GM18909 (cell line): ENCODE measurements at regions not wholly inside any gene's neighbourhood (a gene's known extent, or its start where the extent isn't known, plus 50 kb on each side); places are given as distances from the start of the nearest gene placed in this dataset.

Experiments used
- ATAC-seq: cut with Tn5 transposase; IDR thresholded peaks from one replicate; pipeline ENCODE4 v1.9.1; 2021; ENCODE audit warnings: mild to moderate bottlenecking; ENCODE audit not compliant: unreplicated experiment, poor library complexity

DNA sequence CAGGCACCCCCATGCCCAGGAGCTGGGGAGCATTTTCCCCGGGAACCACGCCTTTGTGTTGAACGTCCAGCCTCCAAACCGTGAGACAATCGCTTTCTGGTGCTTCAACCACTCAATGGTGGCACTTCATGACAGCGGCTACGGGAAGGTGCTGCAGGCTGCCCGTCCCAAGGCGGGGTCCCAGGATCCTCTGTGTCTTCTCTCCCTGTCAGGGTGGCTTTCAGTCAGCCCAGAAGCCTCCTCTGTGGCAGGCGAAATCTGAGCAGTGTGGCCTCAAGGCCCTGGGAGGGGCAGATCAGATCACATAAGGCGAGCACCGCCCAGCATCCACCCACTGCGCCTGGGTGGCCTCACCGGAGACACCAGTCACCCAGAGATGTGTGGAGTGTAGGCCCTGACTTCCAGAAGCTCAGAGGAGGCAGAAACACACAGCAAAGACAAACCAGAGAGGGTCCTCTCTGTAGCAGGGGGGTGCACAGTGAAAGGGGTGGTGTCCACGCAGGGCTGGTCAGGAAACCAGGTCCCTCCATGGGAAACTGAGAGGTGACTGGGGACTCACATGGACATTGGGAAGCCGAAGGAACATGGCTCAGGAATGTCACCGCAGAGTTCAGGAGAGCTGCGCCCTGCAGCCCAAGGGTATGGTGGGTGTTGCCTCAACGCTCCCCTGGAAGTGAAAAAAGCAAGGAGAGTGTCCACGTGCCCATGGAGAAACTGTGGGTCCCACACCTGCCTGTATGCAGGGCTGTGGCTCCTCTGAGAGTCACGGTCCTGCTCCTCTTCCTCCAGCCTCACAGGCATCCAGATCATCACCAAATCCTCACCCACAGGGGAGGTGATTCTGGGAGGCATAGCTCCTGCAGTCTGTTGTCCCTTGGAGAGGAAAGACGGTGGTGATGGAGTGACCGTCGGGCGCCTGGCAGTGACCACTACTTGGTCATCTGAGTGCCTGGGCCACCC lies 1420.7 kb downstream of the TBC1D22A start:
- no peak for ATAC-seq

DNA sequence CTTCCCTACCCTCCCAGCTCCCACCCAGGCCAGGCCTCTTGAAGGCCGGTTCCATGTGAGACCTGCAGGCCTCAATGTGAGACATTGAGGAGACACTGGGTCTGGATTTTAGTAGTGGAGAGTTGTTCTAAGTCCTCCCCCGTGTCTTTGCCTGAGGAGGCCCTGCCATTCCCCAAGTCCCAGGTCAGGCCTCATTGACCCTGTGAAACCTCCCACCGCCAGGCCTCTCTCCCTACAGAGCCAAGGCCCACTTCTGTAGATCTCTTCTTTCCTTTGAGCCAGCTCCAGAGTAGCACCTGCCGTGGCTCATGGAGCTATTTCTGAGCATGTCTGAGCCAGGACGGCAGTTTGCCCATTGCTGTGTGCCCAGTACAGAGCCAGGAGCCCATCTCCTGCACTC lies 1419.6 kb downstream of the TBC1D22A start:
- ATAC-seq = no peak

DNA sequence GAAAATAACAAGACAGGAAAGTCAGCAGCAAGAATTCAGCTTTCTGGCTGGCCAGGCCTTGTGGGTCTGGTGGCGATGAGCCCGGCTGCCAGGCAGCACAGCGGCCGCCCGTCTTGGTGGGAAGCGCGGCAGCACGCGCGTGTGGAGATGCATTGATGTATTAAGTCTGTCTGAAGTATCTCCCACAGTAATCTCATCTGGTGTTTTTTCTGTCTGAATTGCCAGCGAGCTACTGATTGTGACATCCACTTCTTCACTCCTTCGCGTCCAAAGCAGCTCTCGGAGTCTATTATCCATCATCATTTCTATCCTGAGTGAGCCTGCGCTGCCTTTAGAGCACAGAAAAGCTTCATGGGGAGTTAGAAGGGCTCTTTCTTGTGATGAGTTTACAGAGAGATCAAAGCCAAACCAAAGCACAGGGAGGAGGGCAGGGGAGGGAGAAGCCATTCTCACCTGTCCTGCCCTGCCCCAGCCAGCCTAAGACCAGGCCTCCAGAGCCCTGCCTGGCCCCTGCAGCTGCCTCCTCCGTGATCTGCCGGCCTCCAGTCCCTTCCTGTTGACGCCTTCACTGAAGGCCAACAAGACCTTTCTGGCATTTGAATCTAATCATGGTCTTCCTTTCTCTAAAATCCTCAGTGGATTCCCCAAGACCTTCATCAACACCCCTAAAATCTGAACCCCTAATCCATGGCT lies 1419.0 kb downstream of the TBC1D22A start:
- ATAC-seq = no peak

DNA sequence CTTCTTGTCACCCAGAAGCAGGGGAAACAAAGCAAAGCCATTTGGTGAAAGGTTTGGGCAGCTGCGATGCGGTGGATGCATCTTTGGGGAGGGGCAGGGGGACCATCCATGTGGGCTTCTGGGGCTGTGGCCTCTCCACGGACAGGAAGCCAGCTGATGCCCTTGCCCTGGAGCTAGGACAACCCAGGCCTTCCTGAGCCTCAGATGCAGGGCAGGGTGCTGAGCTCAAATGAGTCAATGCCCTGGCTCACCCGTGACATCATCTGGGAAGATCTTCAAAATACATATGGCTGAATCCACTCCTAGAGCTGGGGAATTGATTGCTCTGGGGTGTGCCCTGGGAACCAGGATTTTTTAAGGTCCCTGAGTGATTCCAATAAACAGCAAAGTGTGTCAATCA lies 1418.2 kb downstream of the TBC1D22A start:
- no peak for ATAC-seq

DNA sequence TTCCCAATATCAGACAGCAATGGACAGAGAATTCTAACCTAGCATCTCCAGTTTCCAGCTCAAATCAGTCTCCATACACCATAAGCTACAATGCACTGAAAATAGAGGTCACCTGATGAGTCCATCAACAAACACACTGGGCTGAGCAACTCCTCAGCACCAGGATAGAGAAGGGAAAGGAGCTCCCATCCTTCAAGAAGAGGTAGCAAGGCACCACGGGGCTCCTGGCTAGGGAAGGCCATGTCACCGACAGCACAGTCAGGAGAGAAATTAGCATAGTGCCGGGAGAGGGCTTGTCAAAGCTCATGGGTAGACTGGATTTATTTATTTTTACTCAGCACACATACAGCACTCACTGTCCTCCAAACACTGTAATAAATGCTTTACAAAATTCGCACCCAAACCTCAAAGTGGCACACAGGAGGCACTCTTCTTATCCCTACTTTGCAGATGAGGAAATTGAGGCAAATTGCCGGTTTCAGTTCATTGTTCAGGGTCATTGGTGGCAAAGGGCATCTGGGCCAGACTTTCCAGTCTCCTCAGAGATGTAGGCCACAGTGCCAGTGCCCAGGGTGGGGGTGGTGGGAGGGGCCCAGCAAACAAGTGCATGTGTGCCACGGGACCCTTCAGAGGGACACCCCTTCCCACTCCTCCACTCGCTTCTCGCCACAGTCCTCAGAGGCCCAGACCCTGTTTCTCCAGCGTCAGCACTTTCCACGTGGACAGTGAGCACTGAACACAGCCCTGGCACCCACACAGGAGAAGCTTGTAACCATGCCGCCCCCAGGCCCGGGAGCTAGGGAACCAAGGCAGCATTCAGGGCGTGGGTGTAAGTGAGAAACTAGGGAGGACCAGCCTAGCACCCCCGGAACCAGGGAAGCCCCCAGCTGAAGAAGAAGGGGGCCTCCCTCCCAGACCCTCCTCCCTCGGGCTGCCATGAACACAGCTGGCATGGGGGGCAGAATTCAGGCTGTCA lies 1417.4 kb downstream of the TBC1D22A start:
- no peak for ATAC-seq

DNA sequence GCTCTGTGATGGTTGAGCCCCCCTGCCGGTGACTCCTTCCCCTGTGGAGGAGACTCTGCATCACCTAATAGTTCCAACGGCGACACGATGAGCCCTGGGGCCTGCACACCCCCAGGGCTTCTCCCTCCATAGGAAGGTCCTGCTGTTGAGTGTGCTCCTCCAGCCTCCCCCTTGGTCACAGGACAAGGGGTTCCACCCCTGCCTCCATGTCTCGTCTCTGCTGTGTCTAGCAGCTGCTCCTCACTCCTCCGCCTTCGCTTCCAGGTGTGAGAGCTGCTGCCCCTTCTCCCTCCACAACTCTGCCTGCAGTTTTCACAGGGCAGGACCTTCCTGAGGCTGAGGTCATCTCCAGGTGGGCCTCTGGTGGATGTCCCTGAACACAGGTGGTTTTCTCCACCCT lies 1416.1 kb downstream of the TBC1D22A start:
- ATAC-seq = no peak

DNA sequence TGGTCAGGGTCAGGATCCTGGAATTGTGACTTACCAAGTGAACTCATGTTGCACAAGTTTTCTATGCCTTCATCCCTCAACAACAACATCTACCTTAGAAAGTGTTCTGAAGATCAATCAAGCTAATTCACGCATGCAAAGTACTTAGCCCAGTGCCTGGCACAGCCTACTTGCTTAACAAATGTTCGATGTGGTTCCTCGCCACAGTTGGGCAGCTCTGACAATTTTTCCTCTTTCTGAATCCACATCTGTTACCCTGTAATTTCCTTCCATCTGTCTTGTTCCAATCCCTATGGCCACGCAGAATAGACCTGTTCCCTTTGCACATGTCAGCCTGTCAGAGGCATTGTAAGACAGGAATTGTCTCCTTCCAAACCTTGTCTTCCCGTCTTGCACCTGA lies 1415.2 kb downstream of the TBC1D22A start:
- no peak for ATAC-seq

DNA sequence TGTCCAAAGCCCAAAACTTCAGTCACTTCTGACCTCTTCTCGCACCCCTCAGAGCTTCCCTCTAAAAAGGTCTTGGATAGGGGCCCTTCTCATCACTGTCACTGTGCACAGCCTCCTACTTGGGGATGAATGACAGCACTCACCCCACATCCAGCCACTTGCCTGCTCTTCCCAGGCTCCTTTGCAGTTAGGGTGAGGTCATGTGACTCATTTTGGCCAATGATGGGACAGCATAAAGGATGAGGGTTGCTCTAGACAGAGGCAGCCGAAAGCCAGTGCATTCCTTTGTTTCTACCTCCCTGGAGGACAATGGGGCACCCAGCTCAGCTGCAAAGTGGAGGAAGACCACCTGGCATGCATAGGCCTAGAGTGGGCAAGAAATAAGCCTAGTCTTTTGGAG lies 1413.3 kb downstream of the TBC1D22A start:
- no peak for ATAC-seq

DNA sequence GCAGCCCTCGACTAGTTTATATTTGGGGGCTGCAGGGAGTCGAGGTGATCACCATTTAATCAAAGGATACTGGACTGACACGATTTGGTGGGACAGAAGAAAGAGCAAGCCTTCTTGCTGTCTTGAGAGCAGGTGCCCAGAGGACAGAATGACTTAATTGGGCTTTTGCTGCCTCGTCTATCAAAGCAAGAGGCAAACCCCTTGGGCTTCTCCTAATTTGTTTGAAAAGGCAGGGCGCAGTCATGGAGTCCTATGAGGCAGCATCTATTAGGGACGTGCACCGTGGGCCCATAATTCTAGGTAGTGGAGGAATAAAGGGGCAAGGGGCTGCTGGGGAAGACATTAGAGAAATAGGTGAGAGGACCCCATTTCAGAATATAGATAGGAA lies 1411.3 kb downstream of the TBC1D22A start:
- ATAC-seq = no peak

DNA sequence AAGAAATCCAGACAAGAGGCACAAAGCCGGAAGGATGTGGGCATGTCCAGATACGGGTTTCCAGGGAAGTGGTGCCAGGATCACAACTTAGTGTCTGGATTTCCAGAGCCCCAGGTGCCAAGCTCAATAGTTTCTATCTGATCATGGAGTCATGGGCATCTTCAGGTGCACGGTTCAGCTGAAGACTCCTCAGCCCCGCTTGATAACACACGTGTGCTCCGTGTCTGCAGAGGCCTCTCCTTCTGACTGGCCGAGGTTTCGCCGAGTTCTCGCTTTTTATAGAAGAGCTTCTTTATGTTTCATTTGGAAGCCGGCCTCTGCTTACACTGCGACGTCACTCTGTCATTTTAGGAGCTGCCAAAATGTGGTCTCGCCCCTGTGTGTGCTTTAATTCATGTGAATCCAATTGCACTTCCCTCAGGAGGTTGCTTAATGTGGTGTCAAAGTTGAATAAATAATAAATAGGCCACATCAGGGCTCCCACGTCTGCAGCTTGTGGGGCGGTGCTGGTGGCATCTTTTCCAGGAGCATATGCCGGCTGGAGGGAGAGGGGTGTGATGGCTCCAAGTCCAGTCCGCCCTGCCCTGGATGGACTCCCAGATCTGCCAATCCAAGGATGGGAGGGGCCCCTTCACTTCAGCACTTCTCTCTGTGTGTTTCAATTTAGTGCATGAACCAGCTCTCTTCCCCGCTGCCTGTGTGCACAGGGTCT lies 1410.8 kb downstream of the TBC1D22A start:
- no peak for ATAC-seq

DNA sequence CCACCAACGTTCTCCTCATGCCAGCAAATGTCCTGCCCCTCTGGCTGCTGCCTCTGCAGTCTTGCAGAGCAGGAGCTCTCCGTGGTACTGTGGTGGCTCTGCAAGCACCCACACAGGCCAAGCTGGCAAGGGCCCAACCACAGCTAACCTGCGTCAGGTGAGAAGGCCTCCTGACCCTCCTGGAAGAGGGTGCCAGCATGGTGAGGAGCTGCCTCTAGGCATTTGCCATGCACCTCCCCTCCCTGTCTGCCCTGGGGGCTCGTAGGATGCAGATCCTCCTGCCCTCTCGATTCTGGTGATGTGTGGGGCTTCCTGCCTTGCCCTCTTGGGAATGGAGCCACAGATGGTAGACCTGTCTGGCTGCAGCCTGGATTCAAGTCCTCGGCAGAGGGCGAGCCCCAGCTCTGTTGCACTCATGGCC lies 1408.8 kb downstream of the TBC1D22A start:
- no peak for ATAC-seq

DNA sequence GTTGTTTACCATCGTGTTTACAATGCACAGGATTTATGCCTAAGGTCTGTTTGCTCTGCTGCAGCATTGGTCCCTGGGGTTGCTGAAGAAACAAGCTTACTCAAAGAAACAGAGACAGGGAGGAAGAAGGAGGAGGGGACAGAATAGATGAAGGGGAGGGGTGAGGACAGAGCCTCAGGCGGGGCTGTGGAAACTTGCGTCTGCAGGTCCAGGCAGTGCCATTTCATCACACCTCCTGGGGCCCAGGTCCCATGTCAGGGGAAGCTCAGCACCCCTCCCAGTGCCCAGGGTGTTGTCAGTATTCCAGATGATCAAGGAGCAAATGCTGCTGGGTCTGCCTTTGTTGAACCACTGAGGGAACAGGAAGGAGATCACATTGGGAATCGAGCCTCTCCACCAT lies 1406.8 kb downstream of the TBC1D22A start:
- no peak for ATAC-seq

DNA sequence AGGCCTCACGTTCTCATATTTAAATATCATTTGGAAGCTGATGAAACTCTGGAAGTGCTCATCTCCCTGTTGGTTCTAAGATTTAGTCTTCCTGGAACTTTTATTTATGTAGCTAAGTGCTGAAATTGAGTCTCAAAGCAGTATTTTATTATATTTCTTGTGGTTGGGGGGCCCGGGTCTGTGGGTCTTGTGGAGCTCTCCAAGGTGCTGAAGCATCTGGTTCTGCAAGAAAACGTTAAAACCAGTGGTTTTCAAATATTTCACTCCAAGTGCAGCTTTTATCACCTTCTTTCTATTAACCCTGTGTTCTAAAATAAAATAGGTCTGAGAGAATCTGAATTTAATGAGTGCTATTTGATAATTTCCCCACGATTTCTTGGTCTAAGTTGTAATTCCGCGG lies 1404.8 kb downstream of the TBC1D22A start:
- no peak for ATAC-seq

DNA sequence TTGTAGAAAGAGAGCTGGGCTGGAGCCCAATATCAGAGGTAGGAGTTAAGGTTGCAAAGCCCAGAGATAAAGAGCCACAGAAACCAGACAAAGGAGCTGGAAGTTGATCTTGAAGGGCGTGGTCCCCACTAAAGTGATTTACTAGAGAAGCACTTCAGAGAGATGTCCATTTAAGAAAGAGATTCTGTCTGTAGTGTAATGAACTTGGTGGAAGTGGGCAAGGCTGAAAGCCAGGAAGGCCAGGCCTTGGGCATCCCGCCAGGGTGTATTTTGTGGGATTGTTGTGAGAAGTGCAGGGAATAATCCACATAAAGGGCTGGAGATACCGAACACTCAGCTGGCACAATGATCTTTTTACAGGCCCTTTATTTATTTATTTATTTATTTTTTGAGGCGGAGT lies 1398.8 kb downstream of the TBC1D22A start:
- ATAC-seq = no peak

DNA sequence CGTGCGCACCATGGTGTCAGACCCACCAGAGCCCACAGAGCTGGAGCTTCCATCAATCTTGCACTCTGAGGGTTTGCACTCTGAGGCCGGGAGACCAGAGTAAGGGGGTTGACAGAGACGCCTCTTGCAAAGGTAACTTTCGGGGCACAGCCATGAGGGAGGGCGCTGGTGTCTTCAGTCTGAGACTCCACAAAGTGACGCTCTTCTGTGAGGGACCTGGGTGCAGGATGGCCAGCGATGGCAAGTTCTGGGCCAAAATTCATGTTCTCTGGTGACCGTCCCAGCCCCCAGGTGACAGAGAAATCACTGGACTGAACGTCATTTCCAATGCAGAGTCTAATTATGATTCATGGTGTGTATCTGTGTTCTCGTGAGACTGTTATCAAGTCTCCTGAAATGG lies 1395.2 kb downstream of the TBC1D22A start:
- ATAC-seq = no peak

DNA sequence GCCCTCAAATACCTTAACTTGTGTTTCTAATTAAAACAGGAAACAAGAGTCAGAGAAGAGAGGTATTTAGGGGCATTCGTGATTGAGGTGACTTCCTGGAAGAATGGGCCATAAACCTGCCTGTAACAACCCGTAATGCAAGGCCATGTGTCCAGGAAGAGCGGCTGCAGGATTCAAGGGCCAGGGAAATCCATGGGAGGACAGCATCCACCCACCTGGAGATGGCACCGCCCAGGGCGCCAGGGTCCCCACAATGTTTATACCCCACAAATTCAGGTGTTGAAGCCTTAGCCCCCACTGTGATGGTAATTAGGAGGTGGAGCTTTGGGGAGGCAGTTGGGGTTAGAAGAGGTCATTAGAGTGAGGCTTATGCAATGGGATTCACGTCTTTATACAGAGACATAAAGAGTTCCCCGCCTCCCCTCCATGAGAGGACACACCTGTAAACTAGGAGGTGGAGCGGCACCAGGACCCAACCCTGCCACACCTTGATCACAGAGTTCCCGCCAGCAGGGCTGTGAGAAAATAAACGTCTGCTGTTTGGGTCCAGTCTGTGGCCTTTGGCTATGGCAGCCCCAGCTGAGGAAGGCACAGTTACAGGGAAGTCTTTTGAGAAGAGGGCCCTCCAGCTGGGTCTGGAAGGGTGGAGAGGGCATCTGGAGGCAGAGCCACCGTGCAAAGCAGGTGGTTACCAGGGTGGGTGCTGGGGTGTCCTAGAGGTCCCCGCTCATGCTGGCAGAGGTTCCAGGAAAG lies 1394.3 kb downstream of the TBC1D22A start:
- no peak for ATAC-seq

DNA sequence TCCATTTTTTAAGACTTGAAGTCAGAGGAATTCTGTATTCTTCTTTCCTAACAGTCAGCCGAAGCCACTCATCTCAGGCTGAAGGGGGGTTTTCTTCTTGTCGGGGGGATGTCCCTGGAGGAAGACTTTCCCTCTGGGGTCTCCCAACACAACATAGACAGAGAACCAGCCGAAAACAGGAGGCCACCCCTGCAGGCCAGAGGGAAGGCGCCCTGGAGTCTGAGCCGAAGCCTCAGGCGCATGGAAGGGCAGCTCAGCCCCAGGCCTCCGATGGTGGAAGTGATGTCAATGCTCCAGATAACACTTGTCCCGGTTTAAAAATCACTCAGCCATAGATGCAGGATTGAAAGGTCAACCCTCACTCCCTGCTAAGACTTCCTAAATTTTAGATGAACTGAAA lies 1393.0 kb downstream of the TBC1D22A start:
- ATAC-seq = no peak

DNA sequence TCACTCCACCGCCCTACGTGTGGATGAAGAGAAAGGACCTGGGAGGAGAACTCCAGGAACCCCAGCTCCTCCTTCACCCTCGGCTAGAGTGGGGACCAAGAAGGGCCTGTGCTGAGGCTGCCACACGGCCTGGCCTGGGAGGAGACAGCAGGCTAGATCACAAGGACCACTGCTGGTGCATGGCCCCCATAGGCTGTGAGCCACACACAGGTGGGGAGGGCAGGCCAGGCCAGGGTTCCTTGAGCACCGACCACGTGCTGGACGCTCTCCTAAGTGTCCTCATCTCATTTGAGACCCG lies 1392.4 kb downstream of the TBC1D22A start:
- no peak for ATAC-seq

DNA sequence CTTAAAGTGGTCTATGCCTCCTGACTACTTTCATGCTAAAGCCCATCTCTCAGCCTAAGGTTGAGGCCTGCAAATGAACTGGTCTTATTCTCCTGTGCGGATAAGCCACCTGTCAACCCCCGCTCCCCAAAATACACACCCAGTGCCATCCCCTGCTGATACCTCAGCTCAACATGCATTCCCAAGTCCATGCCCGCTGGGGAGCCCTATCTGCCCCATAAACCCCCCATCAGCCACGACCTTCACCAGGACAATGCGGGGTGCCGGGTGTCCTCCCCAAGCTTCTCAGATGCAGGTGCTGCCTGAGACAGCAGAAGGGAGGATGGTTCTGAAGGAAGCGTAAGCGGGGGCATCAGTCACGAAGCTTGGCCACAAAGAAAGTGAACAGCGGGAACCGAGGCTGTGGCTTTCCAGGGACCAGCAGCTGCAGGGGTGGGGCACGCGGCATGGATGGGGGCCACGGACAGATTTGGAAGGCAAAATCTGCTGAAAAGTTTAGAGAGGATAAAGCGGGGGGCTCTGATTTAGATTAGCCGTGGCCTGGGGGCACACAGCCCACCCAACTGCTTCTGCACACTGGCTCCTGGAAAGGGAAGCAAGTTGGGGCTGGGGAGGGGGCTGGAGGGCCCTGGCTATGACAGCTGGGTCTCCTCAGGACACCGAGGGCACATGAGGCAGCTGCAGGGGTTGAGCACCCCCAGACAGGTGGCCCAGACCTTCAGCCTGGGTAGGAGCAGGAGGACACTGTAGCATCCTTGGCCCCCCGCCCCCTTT lies 1391.9 kb downstream of the TBC1D22A start:
- no peak for ATAC-seq
